HG03025 (cell line): ENCODE measurements at regions not wholly inside any gene's neighbourhood (a gene's known extent, or its start where the extent isn't known, plus 50 kb on each side); places are given as distances from the start of the nearest gene placed in this dataset.
"Not testable (repeated sequence)": the region's sequence is repeated elsewhere in the genome, so short reads cannot be mapped to it uniquely, and the experiment has no call there.

Experiments
- ATAC-seq: cut with Tn5 transposase; IDR thresholded peaks from one replicate; pipeline ENCODE4 v1.9.1; 2021; ENCODE audit warnings: mild to moderate bottlenecking, moderate library complexity; ENCODE audit not compliant: unreplicated experiment, low FRiP score

- no peak for ATAC-seq
These were observed 2371.8 kb downstream of the PCDH7 start for GRCh38 chr4:33091961-33092360.

- ATAC-seq: peak; percentile 90
These were observed 2384.1 kb downstream of the PCDH7 start for GRCh38 chr4:33104273-33104672.

GRCh38 chr4:33107814-33108213 is 2387.6 kb downstream of the PCDH7 start:
- no peak for ATAC-seq

DNA sequence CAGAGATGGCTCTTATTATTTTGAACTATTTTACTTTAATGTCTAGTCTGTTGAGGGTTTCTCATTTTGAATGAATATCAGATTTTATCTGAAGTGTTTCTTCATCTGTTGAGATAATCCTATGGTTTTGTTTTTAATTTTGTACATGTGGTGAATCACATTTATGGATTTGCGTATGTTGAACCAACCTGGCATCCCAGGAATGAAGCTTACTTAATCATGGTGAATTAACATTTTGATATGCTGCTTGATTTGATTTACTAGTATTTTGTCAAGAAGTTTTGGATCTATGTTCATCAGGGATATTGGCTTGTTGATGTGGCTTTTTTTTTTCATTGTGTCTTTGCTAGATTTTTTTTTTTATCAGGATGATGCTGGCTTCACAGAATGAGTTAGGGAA is 2390.9 kb downstream of the PCDH7 start:
- ATAC-seq: no peak

- no peak for ATAC-seq
These were observed 2396.7 kb downstream of the PCDH7 start for GRCh38 chr4:33116871-33117270.

GRCh38 chr4:33126002-33126401 is 2405.8 kb downstream of the PCDH7 start:
- ATAC-seq: no peak

GRCh38 chr4:33130662-33131061 is 2410.5 kb downstream of the PCDH7 start:
- ATAC-seq: not testable (repeated sequence)

- ATAC-seq: no peak
These were observed 2413.6 kb downstream of the PCDH7 start for GRCh38 chr4:33133723-33134122.

GRCh38 chr4:33134366-33134765 is 2414.2 kb downstream of the PCDH7 start:
- no peak for ATAC-seq

DNA sequence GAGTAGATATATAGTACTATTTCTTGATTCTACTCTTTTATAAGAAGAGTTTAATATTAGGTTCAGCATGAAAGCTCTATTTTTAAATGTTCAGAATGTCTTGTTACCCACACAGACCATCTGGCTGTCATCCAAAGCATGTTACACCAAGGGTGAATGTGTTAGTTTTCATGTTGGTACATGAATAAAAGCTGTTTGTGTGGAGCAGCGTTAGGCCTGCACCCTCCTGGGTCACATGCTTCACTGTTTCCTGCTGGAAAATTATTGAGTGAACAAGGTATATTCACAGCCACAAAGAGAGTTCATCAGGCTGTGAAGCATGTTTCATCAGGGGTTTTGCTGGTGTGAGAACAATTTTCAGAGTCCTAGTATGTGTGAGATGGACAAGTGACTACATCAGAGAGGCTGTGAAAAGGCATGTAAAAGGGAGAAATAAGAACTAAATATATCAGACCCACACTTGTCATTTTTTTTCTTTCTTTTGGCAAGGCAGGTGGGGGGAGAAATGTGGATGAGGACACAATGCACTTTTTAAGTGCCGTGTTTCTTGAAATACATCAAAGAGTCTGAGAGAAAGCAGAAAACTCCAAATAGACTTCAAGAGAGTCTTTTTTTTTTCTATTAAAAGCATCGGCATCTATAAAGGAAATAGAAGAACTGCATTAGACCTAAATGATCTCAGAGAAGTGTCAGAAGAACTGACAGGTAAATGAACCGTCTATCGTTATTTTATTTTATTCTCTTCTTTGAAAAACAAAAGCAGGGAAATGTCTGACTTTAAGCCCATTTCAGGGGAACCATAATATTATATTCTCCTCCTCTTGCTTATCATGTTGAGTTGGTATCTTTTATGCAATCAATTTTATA is 2429.7 kb downstream of the PCDH7 start:
- ATAC-seq: no peak

GRCh38 chr4:33150525-33150910 is 2430.3 kb downstream of the PCDH7 start:
- no peak for ATAC-seq

DNA sequence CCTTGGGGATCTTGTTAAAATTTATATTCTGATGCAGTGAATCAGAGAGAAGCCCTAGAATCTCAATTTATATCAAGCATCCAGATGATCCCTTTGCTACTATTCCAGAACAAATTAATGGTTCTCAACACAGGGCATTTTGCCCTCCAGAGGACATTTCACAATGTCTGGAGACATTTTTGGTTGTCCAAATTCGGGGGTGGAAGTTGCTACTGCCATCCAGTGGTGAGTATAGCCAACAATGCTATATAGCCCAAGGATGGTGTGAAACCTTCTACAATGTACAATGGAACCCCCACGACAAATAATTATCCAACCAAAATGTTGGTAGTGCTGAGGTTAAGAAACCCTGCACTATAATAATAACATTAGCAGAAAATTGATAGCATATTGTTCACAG is 2440.0 kb downstream of the PCDH7 start:
- ATAC-seq: no peak

DNA sequence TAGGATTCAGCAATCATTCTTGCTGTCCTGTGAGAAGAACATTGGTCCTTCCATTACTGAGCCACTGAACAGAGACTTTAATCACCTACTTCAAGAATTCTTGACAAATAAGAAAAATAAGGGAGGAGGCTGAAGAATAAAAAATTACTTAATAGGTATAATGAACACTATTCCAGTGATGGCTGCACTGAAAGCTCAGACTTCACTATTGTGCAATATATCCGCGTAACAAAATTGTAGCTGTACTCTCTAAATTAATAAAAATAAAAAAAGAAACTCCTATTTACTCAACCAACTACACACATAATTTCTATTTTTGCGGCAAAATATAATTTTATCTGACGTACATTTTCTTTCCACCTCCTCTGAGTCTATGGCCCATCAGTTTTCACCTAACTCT is 2441.0 kb downstream of the PCDH7 start:
- no peak for ATAC-seq

DNA sequence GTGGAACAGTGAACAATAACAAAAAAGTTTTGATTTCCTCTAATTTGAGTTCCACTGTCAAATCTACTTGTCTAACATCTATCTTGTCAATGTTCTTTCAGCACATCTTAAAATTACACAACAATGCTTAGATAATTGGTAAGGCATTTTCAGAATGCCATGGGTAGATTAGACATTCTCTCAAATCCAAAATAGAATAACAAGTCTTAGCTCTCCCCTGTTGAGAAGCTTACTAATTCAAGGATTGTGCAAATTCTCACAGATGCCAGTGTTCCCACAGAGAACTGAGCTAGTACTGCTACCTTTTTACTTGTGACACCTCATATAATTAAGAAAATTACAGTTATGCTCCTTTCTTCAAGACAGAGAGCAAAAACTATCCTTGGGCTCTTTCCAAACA is 2442.0 kb downstream of the PCDH7 start:
- no peak for ATAC-seq

GRCh38 chr4:33171873-33172525 is 2451.8 kb downstream of the PCDH7 start:
- no peak for ATAC-seq

GRCh38 chr4:33176566-33176965 is 2456.4 kb downstream of the PCDH7 start:
- ATAC-seq: no peak

DNA sequence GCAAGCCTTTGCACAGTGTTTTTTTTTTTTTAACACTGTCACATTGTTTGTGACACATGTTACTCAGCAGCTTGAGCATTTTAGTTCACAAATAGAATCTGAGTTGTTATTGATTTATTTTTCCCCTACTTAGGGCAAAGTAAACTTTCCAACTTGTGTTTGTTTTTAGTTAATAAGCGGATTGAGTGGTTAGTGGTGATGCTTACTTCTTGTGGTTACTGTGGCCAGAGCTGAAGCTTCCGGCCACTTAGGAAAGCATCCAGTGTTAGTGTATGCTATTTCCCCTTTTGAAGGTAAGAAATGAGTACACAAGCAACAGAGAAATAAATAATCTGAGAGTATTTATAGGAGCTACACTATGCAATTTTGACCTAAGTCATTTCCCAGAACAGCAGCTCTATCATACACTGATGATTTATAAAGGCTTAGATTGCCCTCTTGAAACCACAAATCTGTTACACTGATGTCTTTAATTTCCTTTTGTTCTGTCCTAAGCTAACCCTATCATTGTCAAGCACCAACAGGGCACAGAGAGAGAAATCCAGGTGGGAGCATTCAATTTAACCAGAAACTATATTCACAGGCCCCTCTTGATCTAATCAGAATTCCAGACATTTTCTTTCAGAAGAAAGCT is 2464.6 kb downstream of the PCDH7 start:
- peak; percentile 89 for ATAC-seq

GRCh38 chr4:33187035-33187434 is 2466.9 kb downstream of the PCDH7 start:
- peak; percentile 40 for ATAC-seq

GRCh38 chr4:33188733-33189132 is 2468.6 kb downstream of the PCDH7 start:
- ATAC-seq: no peak

GRCh38 chr4:33189169-33189568 is 2469.0 kb downstream of the PCDH7 start:
- no peak for ATAC-seq

- ATAC-seq: no peak
These were observed 2472.9 kb downstream of the PCDH7 start for GRCh38 chr4:33193109-33193508.

GRCh38 chr4:33200377-33200776 is 2480.2 kb downstream of the PCDH7 start:
- ATAC-seq: no peak
